Neuronal stem cell (in vitro differentiated cells): ENCODE measurements at regions not wholly inside any gene's neighbourhood (a gene's known extent, or its start where the extent isn't known, plus 50 kb on each side); places are given as distances from the start of the nearest gene placed in this dataset.

Source experiments
- DNase-seq: peaks from one replicate; pipeline ENCODE4 v3.0.0-alpha.2; 2013; ENCODE audit warnings: low spot score
- H2AFZ ChIP-seq: one replicate; pipeline ENCODE4 v1.6.1; 2013; ENCODE audit warnings: mild to moderate bottlenecking, low read length, inconsistent platforms
- H2AK5ac ChIP-seq: 2 replicates; pipeline ENCODE4 v1.6.1; 2013; ENCODE audit warnings: low read depth, mild to moderate bottlenecking, inconsistent platforms, low read length, moderate library complexity, mixed read lengths
- H2BK120ac ChIP-seq: 2 replicates; pipeline ENCODE4 v1.6.1; 2013; ENCODE audit warnings: low read depth, mild to moderate bottlenecking, inconsistent platforms, low read length, moderate library complexity, mixed read lengths
- H2BK12ac ChIP-seq: one replicate; pipeline ENCODE4 v1.6.1; 2013; ENCODE audit warnings: low read length, inconsistent platforms
- H2BK15ac ChIP-seq: 2 replicates; pipeline ENCODE4 v1.6.1; 2013; ENCODE audit warnings: mild to moderate bottlenecking, low read length, inconsistent platforms, mixed read lengths
- H2BK5ac ChIP-seq: one replicate; pipeline ENCODE4 v1.6.1; 2013; ENCODE audit warnings: inconsistent platforms, mild to moderate bottlenecking, low read length, moderate library complexity
- H3K14ac ChIP-seq: one replicate; pipeline ENCODE4 v1.6.1; 2013; ENCODE audit warnings: low read length, inconsistent platforms
- H3K18ac ChIP-seq: 2 replicates; pipeline ENCODE4 v1.6.1; 2013; ENCODE audit warnings: low read length, inconsistent platforms
- H3K23ac ChIP-seq: 2 replicates; pipeline ENCODE4 v1.6.1; 2013; ENCODE audit warnings: low read depth, mild to moderate bottlenecking, mixed read lengths, low read length, inconsistent platforms; ENCODE audit not compliant: poor library complexity
- H3K27ac ChIP-seq: replicated peaks from 3 replicates; pipeline ENCODE4 v1.5.1; 2013; ENCODE audit warnings: low read length, inconsistent platforms
- H3K27me3 ChIP-seq, 3 experiments: 2 replicates each; pipeline ENCODE4 v1.6.1; 2013; ENCODE audit warnings: low read length in 3 of 3, mild to moderate bottlenecking in 2 of 3, inconsistent platforms in 1 of 3, low read depth in 1 of 3, mixed read lengths in 1 of 3, moderate library complexity in 1 of 3; ENCODE audit not compliant: control insufficient read depth in 3 of 3, insufficient read depth in 3 of 3
- H3K36me3 ChIP-seq, 2 donors: replicated peaks in 1 of 2; 2 replicates each; pipeline ENCODE4 v1.6.1; 2013; ENCODE audit warnings: low read length in 2 of 2; ENCODE audit not compliant: control insufficient read depth in 2 of 2, insufficient read depth in 2 of 2
- H3K4ac ChIP-seq: 2 replicates; pipeline ENCODE4 v1.6.1; 2013; ENCODE audit warnings: inconsistent platforms, mild to moderate bottlenecking, low read length, moderate library complexity
- H3K4me1 ChIP-seq, 2 donors: 1 replicate in 1 of 2; 2 replicates in 1 of 2; pipeline ENCODE4 v1.6.1; 2013; ENCODE audit warnings: low read length in 2 of 2, low read depth in 1 of 2; ENCODE audit not compliant: control insufficient read depth in 2 of 2, insufficient read depth in 1 of 2
- H3K4me2 ChIP-seq: one replicate; pipeline ENCODE4 v1.6.1; 2013; ENCODE audit warnings: mild to moderate bottlenecking, low read length, inconsistent platforms; ENCODE audit not compliant: insufficient read depth, poor library complexity, severe bottlenecking
- H3K4me3 ChIP-seq, 2 donors: 2 replicates each; pipeline ENCODE4 v1.5.1; 2013; ENCODE audit warnings: low read length in 2 of 2, mild to moderate bottlenecking in 2 of 2, inconsistent platforms in 1 of 2, moderate library complexity in 1 of 2
- H3K79me1 ChIP-seq: one replicate; pipeline ENCODE4 v1.6.1; 2013; ENCODE audit warnings: low read depth, mild to moderate bottlenecking, inconsistent platforms, low read length, moderate library complexity
- H3K9ac ChIP-seq: one replicate; pipeline ENCODE4 v1.6.1; 2013; ENCODE audit warnings: mild to moderate bottlenecking, low read depth, low read length, inconsistent platforms; ENCODE audit not compliant: poor library complexity
- H3K9me3 ChIP-seq, 2 donors: replicated peaks in 1 of 2; 2 replicates each; pipeline versions ENCODE3 to v1.6.1; 2013; ENCODE audit warnings: low read length in 2 of 2, mild to moderate bottlenecking in 2 of 2, inconsistent platforms in 1 of 2, low read depth in 1 of 2, mixed read lengths in 1 of 2, moderate library complexity in 1 of 2; ENCODE audit not compliant: control insufficient read depth in 2 of 2, insufficient read depth in 1 of 2
- H4K8ac ChIP-seq: one replicate; pipeline ENCODE4 v1.6.1; 2013; ENCODE audit warnings: low read depth, mild to moderate bottlenecking, inconsistent platforms, low read length, moderate library complexity
- H4K91ac ChIP-seq: one replicate; pipeline ENCODE4 v1.6.1; 2013; ENCODE audit warnings: low read length, low read depth, mild to moderate bottlenecking, inconsistent platforms; ENCODE audit not compliant: poor library complexity
- WGBS, 2 donors: extraction: QIAGEN DNeasy Blood & Tissue Kit; methylation state at CpG; one replicate each; pipeline ENCODE4 v1.1.7; 2013; ENCODE audit warnings: missing lambda C conversion rate in 2 of 2, mixed read lengths in 1 of 2; ENCODE audit not compliant: insufficient read length in 2 of 2, insufficient replicate concordance in 1 of 2; ENCODE audit errors: extremely low coverage in 2 of 2; 5-methylcytosine and 5-hydroxymethylcytosine counted together

DNA sequence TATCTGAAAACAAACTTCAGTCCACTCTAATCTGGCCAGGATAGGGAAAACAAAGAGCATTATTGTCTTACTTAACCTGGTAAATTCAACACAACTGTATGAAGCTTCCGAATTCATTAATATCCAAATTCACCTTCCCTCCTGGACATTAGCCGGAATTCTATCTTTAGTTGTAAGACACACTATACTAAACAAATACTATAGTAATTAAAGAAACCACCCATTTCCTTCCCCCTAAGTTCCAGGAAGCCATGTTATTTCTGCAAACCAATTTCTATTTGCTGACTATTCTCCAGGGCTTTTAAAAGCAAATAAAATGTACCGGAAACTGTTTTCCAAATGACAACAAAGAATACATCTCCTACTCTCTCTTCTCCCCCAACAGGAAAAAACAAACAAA is 122.7 kb upstream of the MDM1 start:
- Histone ChIP-seq H3K4ac (no peak overlapping the region), H3K4me3 (no peak overlapping the region), H2BK12ac (no peak overlapping the region), H2AFZ (peak overlapping the region; percentile 45), H2BK120ac (no peak overlapping the region), H2BK15ac (no peak overlapping the region), H2BK5ac (no peak overlapping the region), H3K79me1 (no peaks in the 10 kb centered on the region), H3K4me1 (peaks cover 2 to 3% of the 10 kb centered on the region in 2 donors), H3K27ac (no peak overlapping the region), H3K9ac (no peak overlapping the region), H3K23ac (no peak overlapping the region), H3K4me2 (no peak overlapping the region), H3K27me3 (no peaks in the 10 kb centered on the region), H3K18ac (no peak overlapping the region), H3K9me3 (peaks cover 0 to 3% of the 10 kb centered on the region in 2 donors), H2AK5ac (no peak overlapping the region), H3K36me3 (no peaks in the 10 kb centered on the region), H3K14ac (no peak overlapping the region), H4K8ac (no peak overlapping the region), H4K91ac (no peak overlapping the region)
- WGBS, 2 donors: no CpG with 5 or more reads among the region's 3 CpGs
- DNase-seq: no peak

DNA sequence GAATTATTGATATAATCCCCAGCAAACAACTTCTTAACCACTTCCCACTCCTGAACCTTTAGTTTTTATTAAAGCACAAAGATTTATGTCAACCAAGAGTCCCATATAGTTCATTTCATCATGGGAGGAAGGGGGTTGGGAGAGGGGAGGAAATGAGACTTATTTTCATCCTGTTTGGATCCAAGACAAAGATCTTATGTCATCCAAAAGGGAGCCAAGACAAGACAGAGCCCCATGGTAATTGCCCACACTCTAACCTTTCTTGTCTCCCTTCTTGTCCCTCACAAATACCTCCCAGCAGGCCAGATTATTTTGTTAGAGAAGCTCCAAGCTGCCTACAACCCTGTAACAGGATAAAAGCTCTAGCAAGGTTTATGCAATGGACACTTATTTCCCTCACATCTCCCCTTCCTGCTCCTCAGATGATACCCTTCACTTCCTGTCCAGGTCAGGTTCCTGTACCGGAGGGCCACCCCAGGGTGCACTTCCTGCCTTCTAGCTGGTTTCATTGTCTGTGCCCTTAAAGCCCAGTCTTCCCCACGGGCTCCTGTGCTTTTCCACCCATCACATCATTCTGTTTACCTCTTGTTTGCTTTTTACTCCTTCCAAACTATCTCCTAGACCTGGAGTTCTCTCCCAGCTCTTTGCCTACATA is 123.7 kb upstream of the MDM1 start:
- Histone ChIP-seq H3K27ac (no peak overlapping the region), H3K4me2 (no peak overlapping the region), H3K4me1 (peaks cover 2 to 3% of the 10 kb centered on the region in 2 donors), H4K8ac (no peak overlapping the region), H3K36me3 (no peaks in the 10 kb centered on the region), H3K27me3 (no peaks in the 10 kb centered on the region), H2BK5ac (no peak overlapping the region), H3K79me1 (no peaks in the 10 kb centered on the region), H4K91ac (no peak overlapping the region), H3K4ac (no peak overlapping the region), H3K4me3 (no peak overlapping the region), H2AK5ac (no peak overlapping the region), H2AFZ (peak overlapping the region; percentile 64), H3K14ac (no peak overlapping the region), H2BK12ac (no peak overlapping the region), H2BK15ac (no peak overlapping the region), H3K9me3 (no peaks in the 10 kb centered on the region), H2BK120ac (no peak overlapping the region), H3K23ac (no peak overlapping the region), H3K9ac (no peak overlapping the region), H3K18ac (no peak overlapping the region)
- DNase-seq: no peak
- WGBS, 2 donors: no CpG with 5 or more reads among the region's 2 CpGs

DNA sequence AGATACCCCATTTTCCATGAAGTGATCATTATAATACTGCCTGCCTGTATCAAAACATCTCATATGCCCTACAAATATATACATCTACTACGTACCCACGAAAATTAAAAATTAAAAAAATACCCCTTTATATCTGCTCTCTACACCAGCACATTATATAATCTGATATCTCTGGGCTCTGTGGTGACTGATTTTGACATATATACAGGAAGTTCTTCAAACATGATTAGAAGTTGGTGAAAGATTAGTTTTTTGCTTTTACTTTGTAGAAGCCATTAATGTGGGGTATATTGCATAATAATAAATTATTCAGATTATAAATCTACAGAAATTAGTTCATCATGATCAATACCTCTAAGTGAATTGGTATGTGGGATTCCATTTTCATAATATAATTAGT is 126.7 kb upstream of the MDM1 start:
- no peak overlapping the region for H4K91ac ChIP-seq
- no peak overlapping the region for H2BK5ac ChIP-seq
- no peak overlapping the region for H3K4me3 ChIP-seq
- H3K27me3 ChIP-seq: no peaks in the 10 kb centered on the region
- no peak overlapping the region for H2AFZ ChIP-seq
- H2BK120ac ChIP-seq: no peak overlapping the region
- H3K79me1 ChIP-seq: no peaks in the 10 kb centered on the region
- H3K14ac ChIP-seq: no peak overlapping the region
- DNase-seq: no peak
- no peaks in the 10 kb centered on the region for H3K9me3 ChIP-seq
- H2BK12ac ChIP-seq: no peak overlapping the region
- no peak overlapping the region for H3K9ac ChIP-seq
- H2BK15ac ChIP-seq: no peak overlapping the region
- H3K4ac ChIP-seq: no peak overlapping the region
- WGBS, 2 donors: 100% methylated on average over 2 of the region's 2 CpGs; no CpG with 5 or more reads in 1 of the 2 donors
- no peak overlapping the region for H3K18ac ChIP-seq
- H3K36me3 ChIP-seq: no peaks in the 10 kb centered on the region
- no peak overlapping the region for H3K27ac ChIP-seq
- H2AK5ac ChIP-seq: no peak overlapping the region
- no peak overlapping the region for H3K23ac ChIP-seq
- H3K4me2 ChIP-seq: no peak overlapping the region
- H4K8ac ChIP-seq: no peak overlapping the region
- H3K4me1 ChIP-seq: peaks cover 0 to 3% of the 10 kb centered on the region in 2 donors

DNA sequence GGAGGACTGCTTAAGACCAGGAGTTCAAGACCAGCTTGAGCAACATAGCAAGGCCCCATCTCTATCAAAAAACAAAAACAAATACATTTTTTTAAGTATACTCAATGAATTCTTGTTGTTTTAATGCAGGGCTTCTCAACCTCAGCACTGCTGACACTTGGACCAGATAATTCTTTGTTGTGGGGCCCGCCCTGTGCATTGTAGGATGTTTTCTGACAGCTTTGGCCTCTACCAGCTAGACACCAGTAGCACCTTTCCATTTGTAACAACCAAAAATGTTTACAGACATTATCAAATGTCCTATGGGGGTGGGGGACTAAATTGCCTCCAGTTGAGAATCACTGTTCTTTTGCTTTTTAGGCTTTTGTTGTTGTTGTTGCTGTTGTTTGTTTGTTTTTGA is 128.1 kb upstream of the MDM1 start:
- Histone ChIP-seq H3K27ac (no peak overlapping the region), H3K4me3 (no peak overlapping the region), H3K79me1 (no peaks in the 10 kb centered on the region), H3K4me2 (no peak overlapping the region), H3K18ac (no peak overlapping the region), H2BK15ac (no peak overlapping the region), H2AFZ (no peak overlapping the region), H2AK5ac (no peak overlapping the region), H2BK12ac (no peak overlapping the region), H3K36me3 (no peaks in the 10 kb centered on the region), H3K14ac (no peak overlapping the region), H3K27me3 (no peaks in the 10 kb centered on the region), H3K4me1 (peaks cover 0 to 3% of the 10 kb centered on the region in 2 donors), H4K91ac (no peak overlapping the region), H3K9ac (no peak overlapping the region), H3K4ac (no peak overlapping the region), H3K23ac (no peak overlapping the region), H2BK5ac (no peak overlapping the region), H4K8ac (no peak overlapping the region), H2BK120ac (no peak overlapping the region), H3K9me3 (no peaks in the 10 kb centered on the region)
- no CpG with 5 or more reads among the region's 1 CpG for WGBS, 2 donors
- DNase-seq: no peak
